D341Med (cell line): ENCODE measurements at regions not wholly inside any gene's neighbourhood (a gene's known extent, or its start where the extent isn't known, plus 50 kb on each side); places are given as distances from the start of the nearest gene placed in this dataset.

ENCODE experiments used
- DNase-seq: peaks from one replicate; pipeline ENCODE4 v3.0.0; 2012; ENCODE audit warnings: low spot score

DNA sequence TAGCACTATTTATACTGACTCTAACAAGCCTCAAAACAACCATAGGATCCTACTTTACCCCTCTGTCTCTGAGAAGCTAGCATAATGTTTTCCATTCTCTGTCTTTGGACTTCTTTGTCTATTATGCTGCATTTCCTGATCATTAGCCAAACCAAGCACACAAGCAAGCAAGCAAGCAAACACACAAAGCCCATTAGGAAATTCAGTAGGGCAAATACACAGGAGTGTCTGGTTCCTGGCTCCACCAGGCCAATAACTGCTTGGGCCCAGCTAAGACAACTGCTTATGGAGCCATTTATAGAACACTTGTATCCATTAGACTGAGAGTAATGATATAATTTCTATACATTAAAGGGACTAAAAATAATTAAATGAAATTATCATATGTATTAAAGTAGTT lies 952.9 kb upstream of the EPHA7 start:
- no peak for DNase-seq

DNA sequence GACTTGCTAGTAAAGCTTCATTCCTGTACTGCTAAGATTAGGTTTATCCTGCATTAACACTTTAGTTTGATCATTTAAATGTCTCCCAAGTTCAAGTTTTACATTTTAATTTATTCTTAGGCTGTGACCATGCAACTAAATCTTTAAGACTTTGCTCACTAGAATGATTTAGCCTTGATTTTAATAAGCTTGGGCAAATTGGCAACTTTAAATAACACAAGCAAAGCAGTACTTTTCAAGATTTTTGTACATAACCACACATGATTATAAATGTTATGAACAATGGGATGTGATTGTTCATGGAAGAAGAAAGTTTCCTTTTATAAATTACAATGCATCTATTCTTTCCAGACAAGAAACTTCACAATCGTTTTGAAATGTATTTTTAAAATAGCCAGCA lies 948.0 kb upstream of the EPHA7 start:
- DNase-seq = no peak

DNA sequence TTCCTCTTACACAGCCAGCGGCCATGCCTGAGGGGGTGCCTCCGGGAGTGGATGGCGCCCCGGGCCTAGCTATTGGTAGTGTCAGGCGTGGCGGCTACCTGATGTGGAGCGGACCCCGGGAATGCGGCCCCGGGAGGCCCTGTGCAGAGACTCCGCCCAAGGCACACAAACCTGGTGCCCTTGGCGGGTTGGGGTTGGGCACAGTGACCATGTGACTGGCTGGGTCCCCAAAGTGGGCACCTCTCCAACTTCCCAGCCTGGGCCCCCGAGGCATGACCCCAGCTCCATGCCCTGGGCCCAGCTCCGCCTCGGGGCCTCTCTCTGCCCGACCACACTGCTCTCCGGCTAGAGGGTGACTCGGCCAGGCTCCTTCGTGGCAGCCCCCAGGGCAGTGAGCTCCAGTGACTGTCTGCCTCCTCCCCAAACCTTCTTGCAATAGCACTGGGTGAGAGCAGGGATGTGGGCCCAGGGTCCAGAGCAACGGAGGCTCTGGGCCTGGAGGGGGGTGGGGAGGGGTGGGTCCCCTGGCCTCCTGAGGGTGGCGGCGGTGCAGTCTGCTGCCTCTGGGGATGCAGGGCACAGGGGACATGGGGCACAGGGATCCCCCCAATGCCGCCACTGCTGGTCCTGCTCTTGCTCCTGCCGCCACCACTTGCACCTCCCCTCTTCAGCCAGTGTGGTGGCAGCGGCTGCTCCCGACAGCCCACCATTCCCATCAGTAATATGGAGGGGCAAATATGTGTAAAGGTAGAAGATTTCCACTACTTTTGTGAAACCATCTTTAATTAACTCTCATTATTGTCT lies 942.9 kb upstream of the EPHA7 start:
- no peak for DNase-seq

DNA sequence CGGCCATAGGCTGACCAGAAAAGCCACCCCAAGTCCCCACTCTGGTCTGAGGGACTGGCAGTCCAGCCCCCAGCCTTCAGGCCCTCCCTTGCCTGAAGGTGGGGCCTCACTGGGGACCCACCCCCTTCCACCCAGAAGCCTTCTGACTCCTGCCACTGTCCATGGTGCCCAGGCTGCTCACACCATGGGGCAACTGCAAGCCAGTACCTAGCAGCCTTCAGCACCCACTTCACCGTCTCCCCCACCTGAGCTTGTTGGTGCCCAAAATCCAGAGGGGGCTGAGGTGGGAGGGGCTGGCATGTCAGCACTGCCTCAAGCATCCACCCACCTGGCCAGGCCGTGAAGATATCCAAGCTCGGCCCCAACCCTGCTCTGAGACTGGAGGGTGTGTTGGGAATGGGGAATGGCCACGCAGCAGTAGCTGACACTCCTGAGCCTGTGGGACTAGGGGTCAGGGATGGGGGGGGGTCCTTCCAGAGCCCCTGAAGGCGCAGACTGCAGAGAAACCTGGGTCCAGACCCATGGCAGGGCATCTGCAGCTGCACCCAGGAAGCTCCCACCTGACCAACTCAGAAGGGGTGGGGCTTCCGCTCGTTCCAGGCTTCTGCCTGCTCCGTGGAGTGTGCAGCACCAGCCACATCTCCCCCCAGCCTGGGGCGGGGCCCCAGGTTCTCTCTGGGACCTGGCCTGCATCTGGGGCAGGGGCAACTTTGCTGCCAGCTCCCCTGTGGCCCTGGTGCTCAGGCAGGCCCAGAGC lies 942.1 kb upstream of the EPHA7 start:
- DNase-seq = no peak

DNA sequence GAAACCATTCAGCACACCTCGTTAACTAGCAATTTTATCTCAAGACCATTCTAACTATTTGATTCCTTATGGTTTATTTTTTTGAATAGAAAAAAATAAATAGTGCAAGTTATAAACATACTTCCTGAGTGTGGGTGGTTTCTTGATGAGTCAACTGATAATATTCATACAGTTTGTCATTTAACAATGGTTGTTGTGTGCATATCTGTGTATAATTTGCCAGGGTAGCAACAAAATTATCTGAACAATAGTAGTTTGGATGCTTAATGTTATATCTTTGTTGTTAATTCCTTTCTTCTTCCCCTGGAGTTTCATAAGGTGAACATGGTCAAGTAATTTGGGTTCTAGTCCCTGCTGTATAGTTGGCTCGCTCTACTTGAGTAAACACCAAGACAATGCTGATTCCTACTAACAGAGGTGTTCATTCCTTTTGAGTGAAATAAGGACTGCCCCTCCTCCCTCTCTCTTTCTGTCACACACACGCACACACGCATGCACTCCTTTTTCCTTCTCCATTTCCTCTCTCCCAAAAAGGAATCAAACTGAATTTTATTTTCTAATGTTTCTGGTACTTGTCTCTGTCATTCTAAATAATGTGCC lies 938.1 kb upstream of the EPHA7 start:
- DNase-seq = no peak

DNA sequence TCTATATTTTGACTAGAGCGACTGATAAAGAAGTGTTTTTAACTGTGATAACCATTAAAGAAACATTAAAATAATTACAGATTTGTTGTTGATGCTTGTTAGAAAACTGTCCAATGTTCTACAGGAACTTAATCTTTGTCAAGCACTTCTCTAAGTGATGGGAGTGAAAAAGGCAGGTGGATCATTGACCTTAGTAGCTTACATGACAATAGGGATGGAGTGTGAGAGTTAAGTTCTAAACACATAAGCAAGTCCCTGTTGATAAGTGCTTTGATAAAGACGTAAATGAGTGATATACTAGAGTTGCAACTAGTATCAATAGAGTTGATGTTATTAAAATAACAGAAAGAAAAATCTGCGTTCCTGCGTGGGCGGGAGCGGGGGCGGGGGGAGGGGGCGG lies 931.5 kb upstream of the EPHA7 start:
- no peak for DNase-seq

DNA sequence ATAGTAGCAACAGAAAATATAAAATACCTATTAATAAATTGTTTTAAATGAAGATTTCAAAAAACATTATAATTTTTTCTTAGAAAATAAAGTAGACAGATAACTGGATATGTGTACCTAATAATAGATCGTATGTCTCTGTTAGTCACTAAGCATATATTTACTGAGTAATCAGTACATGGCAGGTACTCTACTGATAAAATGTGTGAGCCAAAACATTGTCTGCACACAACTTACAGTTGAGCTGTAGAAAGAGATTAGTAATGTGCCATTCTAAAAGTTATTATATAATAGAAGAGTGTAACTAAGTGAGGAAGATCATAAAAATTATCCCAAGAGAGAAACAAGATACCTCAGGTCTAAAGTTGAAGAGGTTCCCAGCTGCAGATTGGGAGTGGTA lies 929.9 kb upstream of the EPHA7 start:
- DNase-seq = no peak

DNA sequence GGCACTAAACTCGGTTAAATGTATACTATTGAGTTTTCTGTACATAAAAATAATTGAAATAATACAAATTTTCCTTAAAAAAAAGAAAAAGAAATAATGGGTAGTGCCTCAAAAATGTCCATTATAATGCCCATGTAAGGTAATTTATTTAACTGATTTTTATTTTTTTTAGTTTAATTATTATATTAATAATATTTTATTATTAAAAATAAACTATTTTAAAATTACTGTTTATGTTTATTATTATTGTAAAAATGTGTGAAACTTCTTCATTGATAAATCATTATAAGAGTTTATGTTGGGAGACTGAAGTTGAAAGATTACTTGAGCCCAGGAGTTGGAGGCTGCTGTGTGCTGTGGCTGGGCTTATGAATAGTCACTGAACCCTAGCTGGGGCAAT lies 925.5 kb upstream of the EPHA7 start:
- DNase-seq = no peak

DNA sequence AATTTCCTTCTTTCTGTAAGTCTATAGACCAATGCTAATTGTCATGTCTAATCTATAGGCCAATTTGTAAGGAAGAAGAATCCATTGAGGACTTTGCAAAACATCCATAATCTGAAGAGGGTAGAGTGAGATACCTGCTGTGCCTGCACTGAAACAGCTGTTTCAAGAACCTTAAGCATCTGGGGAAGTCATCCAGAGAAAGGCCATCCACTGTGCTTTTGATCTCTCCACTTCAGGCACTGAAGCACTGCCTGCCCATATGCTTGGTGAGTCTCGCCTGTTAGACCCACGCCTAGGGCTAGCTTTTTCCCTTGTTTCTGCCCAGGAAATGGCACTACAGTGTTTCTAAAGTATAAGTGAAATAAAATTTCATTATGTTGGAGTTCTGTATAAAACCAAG lies 921.8 kb upstream of the EPHA7 start:
- DNase-seq = no peak

DNA sequence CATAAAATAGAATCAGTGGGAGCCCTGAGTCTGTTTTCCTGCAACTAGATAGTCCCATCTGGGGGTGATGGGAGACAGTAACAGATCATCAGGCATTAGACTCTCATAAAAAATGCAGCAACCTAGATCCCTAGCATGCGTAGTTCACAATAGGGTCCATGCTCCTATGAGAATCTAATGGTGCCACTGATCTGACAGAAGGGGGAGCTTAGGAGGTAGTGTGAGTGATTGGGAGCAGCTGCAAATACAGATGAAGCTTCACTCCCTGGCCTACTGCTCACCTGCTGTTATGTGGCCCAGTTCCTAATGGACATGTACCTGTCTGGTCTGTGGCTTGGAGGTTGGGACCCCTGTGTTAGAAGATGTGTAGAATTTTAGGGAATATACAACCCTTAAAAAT lies 904.5 kb upstream of the EPHA7 start:
- peak; percentile 22 for DNase-seq

DNA sequence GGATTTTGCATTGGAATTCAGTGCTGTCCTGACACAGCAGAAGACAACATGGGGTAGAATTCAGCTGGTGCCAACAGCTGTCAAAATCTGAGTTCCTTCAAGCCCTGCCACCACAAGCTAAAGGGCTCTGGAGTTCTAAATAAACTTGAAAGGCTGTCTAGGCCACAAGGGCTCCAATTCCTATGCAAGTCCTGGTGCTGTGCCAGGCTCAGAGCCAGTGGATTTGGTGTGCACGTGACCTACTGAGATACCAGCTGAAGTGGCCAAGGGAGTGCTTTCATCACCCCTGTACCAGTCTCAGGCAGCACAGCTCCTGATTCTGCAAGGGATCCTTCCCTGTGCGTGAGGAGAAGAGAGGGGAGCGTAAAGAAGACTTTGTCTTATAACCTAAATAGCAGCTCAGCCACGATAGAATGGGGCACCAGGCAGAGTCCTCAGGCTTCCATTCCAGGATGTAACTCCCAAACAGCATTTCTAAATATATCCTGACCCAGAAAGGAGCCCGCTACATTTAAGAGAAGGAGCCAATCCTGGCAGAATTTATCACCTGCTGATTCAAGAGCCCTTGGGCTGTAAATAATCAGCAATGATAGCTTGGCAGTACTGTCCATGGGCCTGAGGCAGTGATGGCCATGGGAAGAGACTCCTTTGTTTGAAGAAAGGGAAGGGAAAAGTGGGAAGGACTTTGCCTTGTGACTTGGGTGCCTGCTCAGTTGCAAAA lies 881.2 kb upstream of the EPHA7 start:
- no peak for DNase-seq

DNA sequence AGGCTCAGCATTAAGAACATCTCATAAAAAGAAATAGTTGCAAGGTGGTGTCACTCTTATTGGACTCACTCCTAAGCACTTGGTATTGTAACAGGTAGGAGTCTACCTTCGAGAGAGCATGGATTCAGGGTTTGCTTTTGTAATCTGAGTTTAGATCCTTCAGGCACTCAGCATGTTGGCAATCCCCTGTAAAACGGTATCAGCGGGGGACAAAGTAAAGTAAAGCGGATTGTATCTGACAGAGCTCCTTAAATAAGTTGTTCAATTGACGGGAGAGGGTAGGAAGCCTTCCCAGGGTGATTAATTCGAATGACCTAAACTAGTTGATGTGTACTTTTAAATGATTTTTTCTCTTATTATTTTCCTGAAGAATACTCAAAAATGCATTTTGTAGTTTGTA lies 869.8 kb upstream of the EPHA7 start:
- no peak for DNase-seq

DNA sequence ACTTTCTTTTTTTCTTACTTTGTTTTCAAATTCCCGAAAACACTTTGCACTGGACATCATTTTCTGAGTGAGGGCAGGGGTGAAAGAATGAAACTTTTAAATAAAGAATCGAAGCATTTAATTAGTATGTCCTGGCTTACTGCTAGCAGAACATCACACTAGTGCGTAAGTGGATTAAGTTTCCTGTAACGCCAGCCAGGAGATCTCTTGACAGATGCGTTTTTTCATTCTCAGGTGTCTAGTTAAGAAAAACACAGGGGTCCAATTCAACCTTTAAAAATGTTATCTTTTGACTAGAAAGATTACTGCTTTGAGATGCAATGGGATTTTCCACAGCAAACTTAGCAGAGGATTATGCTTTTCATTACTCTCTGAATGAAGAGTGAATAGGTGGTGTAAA lies 858.8 kb upstream of the EPHA7 start:
- no peak for DNase-seq

DNA sequence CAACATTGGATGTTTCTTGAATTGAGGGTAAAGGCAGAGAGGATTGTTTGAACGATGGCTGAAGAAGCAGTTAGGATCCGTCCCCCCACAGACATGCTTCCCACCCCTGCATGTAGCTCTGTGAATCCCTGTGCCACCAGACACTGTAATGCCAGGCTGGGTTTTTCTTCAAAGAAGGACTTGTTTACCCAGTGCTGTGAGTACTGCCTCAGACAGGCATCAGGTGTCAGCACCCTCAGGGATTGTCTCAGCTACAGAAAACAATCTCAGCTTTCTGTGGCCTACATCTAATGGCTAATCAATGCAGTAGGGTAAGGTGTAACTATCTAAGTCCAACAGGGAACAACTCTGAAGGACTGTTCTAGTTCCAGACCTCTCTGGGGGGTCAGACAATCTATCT lies 853.0 kb upstream of the EPHA7 start:
- no peak for DNase-seq

DNA sequence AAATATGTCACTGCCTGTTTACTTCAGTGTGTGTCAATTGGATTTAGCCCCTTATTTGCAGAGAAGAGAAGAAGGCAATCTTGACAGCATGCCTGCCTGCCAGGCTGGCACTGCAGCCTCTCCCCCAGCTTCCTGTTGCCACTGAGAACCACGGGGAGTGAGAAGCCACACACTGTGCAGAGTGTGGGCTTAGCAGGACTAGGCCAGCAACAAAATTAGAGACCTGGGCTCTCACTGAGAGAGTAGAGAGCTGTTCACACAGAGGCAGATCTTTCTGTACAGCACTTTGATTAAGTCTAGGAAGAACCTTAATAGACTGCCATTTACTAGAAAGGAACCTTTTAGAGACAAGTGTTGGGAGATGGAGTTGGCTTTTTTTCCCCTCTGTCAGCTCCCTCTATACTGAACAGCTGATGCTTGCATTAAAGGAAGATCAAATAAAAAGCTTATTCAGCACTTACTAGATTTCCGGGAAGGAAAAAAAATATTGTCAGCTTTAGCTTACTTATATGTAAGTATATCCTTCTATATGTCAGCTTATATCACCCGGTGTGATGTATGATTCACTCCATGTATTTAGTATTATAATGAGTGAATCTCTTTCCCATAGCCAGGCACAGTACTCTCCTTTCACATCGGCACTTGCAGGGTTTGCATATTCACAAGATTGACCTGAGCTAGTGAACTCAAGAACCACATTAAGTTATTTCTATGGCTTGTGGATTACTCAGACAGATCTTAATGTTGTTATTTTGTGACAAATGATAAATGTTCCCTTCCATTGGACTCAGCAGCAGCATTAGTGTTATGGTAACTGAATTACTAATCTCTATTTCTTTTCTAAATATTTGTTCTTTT lies 851.0 kb upstream of the EPHA7 start:
- no peak for DNase-seq

DNA sequence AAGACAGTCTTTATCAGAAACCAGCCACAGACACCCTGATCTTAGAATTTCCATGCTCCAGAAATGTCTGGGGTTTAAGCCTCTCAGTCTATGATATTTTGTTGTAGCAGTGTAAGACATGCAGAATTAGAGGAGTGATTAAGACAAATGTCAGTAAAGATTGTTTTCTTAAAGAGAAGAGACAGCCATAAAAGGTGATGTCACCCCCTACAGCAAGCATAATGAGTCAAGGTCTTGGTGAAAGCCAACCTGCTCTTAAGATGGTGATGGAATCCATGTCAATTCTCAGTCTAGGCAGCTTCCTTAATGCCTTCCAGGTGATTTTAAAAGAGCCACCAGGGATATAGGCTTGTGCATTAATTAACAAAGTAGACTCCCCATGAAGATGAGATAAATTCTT lies 849.9 kb upstream of the EPHA7 start:
- DNase-seq = no peak

DNA sequence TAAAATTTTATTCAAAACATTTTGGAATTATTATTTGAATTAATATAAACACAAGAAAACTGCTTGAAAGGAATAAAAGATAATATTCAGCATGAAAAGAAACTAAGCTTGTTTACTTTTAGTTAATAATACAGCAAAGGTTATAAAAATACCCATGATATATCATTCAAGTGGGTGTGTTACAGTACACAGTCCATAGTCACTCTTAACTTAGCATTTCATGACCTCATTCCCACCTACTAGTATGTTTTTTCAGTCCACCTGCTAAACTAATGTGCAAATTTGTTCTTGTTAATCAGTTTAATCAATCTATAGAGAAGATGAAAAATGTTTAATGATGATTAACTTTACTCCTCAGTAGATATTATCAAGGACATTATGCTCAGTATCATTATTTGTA lies 841.4 kb upstream of the EPHA7 start:
- DNase-seq = no peak

DNA sequence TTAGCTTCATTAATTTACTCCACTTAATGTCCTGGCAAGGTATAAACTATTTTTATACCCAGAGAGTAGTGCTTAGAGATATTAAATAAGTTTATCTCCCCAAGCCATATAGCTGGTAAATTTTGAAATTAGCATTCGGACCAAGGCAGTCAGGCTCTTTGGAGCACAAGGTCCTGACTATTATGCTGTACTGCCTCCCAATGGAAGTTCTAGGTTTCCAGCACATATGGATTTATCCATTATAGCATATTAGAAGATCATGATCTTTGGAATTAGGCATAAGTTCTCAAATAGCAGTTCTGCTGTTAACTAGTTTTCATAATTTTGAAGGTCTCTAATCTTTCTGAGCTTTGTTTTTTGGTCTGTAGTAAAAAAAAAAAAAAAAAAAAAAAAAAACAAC lies 835.3 kb upstream of the EPHA7 start:
- peak; percentile 35 for DNase-seq

DNA sequence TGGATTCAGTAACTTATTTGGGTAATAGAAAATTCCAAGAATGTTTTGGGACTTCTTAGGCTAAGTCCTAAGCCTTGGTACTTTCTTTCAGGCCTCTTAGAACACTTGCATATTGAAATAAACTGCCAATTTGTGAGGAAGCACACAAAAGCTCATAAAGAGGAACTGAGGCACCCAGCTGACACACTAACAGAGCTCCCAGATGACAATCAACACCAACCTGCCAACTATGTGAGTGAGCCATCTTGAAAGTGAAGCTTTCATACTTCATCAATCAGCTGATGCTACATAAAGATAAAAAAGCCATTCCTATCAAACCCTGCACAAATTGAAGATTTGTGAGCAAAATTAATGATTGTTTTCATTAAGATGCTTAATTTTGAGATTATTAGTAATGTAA lies 832.5 kb upstream of the EPHA7 start:
- no peak for DNase-seq

DNA sequence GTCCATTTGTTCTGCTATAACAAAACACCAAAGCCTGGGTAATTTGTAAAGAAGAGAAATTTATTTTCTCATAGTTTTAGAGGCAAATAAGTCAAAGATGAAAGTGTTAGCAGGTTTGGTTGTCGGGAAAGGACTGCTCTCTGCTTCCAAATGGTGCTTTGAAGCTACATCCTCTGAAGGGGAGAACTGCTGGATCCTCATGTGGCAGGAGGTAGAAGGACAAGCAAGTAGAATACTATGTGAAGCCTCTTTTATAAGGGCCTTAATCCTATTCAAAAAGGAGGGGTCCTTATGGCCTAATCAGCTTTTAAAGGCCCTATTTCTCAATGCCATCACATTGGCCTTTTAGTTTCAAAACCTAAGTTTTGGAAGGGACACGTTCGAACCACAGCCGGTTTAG lies 826.0 kb upstream of the EPHA7 start:
- DNase-seq = no peak

DNA sequence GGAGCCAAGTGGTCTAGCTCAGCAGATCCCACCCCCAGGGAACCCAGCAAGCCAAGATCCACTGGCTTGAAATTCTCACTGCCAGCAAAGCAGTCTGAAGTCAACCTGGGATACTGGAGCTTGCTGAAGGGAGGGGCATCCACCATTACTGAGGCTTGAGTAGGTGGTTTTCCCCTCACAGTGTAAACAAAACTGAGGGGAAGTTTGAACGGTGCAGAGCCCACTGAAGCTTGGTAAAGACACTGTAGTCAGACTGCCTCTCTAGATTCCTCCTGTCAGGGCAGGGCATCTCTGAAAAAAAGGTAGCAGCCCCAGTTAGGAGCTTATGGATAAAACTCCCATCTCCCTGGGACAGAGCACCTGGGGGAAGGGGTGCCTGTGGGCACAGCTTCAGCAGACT lies 819.5 kb upstream of the EPHA7 start:
- DNase-seq = no peak

DNA sequence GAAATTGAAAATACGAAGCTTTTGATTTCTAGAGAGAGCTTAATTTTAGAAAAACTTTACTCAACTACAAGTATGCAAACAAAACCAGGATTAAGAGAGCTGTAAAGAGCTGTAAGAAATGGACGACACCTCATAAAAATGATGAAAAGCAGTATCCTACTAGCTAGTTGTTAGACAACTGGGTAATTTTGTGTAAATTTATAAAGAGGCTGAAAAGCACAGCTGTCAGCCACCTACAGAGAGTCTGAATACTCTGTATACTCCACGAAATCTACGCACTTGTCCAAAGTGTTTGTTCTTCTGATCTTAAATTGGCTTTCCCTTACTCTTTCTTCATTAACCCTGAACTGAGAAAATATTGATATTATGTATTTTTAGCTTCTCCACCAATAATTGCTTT lies 808.4 kb upstream of the EPHA7 start:
- no peak for DNase-seq
